ENCODE measurements at regions not wholly inside any gene's neighbourhood (a gene's known extent, or its start where the extent isn't known, plus 50 kb on each side); places are given as distances from the start of the nearest gene placed in this dataset.

DNA sequence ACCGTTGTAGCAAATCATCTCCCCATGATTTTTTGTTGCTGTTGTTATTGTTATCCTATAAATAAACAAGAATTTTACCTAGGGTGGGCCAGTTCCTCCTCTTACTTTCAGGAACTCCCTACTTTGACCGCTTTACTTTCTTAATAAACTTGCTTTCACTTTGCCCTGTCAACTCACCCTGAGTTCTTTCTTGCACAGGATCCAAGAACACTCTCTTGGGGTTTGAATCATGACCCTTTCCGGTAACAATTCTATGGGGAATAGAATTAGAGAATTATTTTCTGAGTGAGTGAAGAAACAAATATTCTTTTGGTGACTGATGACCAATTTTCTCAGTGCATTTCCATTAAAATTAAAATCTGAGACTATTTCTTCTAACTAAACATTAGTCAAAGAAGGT is 584.0 kb upstream of the TENM3 start:
- TF ChIP-seq, protein P1, sequence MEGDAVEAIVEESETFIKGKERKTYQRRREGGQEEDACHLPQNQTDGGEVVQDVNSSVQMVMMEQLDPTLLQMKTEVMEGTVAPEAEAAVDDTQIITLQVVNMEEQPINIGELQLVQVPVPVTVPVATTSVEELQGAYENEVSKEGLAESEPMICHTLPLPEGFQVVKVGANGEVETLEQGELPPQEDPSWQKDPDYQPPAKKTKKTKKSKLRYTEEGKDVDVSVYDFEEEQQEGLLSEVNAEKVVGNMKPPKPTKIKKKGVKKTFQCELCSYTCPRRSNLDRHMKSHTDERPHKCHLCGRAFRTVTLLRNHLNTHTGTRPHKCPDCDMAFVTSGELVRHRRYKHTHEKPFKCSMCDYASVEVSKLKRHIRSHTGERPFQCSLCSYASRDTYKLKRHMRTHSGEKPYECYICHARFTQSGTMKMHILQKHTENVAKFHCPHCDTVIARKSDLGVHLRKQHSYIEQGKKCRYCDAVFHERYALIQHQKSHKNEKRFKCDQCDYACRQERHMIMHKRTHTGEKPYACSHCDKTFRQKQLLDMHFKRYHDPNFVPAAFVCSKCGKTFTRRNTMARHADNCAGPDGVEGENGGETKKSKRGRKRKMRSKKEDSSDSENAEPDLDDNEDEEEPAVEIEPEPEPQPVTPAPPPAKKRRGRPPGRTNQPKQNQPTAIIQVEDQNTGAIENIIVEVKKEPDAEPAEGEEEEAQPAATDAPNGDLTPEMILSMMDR (conservative IDR thresholded peaks at IDR 0.05; ENCODE audit: low read depth, low read length) = no peak
- TF ChIP-seq POLR2A (IDR thresholded peaks at IDR 0.05; ENCODE audit: low read depth, low read length) (no peak), MAZ (IDR thresholded peaks at IDR 0.05; ENCODE audit: borderline replicate concordance, low read depth, low read length) (no peak), USF2 (IDR thresholded peaks at IDR 0.05; ENCODE audit: low read depth, low read length) (no peak), MXI1 (IDR thresholded peaks at IDR 0.05; ENCODE audit: borderline replicate concordance, low read depth, low read length) (no peak), MAFK (IDR thresholded peaks at IDR 0.05; ENCODE audit: low read depth, low read length) (no peak), ELK1 (IDR thresholded peaks at IDR 0.05; ENCODE audit: borderline replicate concordance, low read depth, low read length) (no peak), SMC3 (IDR thresholded peaks at IDR 0.05; ENCODE audit: low read depth, low read length) (no peak), RFX5 (IDR thresholded peaks at IDR 0.05; ENCODE audit: low read depth, low read length) (no peak), RAD21 (IDR thresholded peaks at IDR 0.05; ENCODE audit: low read length) (no peak), RCOR1 (IDR thresholded peaks at IDR 0.05; ENCODE audit: insufficient replicate concordance, low read length) (no peak), CEBPB (IDR thresholded peaks at IDR 0.05; ENCODE audit: low read depth, low read length) (no peak)

Data from IMR-90 (cell line).